Nephron progenitor cell (in vitro differentiated cells): ENCODE measurements at regions not wholly inside any gene's neighbourhood (a gene's known extent, or its start where the extent isn't known, plus 50 kb on each side); places are given as distances from the start of the nearest gene placed in this dataset.

Source experiments
- DNase-seq: peaks from one replicate; pipeline ENCODE4 v3.0.0; 2021
- H3K27ac Mint-ChIP-seq: 2 replicates; pipeline ENCODE4 v1.8.0; 2021; ENCODE audit warnings: mild to moderate bottlenecking, moderate library complexity, mixed read lengths
- H3K27me3 Mint-ChIP-seq: 2 replicates; pipeline ENCODE4 v1.8.0; 2021; ENCODE audit warnings: mild to moderate bottlenecking, low read depth, mixed read lengths; ENCODE audit not compliant: poor library complexity
- H3K36me3 Mint-ChIP-seq: 2 replicates; pipeline ENCODE4 v1.8.0; 2021; ENCODE audit warnings: low read depth, mixed read lengths
- H3K4me1 Mint-ChIP-seq: 2 replicates; pipeline ENCODE4 v1.8.0; 2021; ENCODE audit warnings: mixed read lengths
- H3K4me3 Mint-ChIP-seq: 2 replicates; pipeline ENCODE4 v1.8.0; 2021; ENCODE audit warnings: mild to moderate bottlenecking, moderate library complexity, mixed read lengths
- H3K9me3 Mint-ChIP-seq: 2 replicates; pipeline ENCODE4 v1.8.0; 2021; ENCODE audit warnings: mild to moderate bottlenecking, moderate library complexity, mixed read lengths
- CTCF ChIP-seq: fragments of 200-600 bp; sonication (generic); IDR thresholded peaks from 2 replicates; pipeline ENCODE4 v1.5.0; 2021; ENCODE audit warnings: antibody characterized with exemption

DNA sequence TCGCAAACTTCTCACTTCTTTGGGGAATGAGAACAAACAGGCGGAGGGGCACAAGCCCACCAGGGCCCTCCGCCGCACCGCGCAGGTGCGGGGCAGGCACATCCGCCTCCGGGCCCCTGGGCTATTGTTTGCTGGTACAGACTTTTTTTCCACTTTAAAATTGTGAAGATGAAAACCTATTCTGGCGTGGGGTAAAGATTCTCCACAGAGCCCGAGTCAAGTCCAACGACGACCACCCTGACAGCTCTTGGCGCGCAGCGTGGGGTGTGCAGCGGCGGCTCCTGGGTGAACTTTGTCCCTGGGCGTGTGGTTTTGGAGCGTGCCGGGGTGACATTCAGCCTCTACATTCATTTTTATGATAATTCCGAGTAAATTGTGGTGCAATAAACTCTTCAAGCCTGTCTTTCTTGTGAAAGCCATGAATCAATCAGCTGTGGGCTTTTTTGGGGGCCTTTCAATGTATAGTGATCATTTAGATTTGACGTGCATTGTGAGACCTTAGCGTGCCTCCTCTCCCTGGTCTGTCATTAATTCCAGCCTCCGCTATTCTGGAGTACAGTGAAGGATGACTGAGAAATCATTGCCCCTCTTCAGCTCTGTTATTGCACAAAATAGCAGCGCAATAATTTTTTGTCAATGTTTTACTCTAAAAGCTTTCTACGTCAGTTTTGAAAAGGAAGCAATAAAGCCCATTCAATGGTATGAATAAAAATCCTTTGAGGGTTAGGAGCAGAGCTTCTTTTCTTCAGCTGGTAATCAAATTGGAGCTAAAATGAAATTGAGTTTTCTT lies 90.0 kb downstream of the TEX29 start:
- H3K36me3 Mint-ChIP-seq, result no peaks in the 10 kb centered on the region
- no peaks in the 10 kb centered on the region for H3K9me3 Mint-ChIP-seq
- H3K4me1 Mint-ChIP-seq, result peaks cover 17% of the 10 kb centered on the region
- H3K27ac Mint-ChIP-seq, result no peak overlapping the region
- no peak overlapping the region for H3K4me3 Mint-ChIP-seq
- TF ChIP-seq CTCF, result no peak
- no peak for DNase-seq
- H3K27me3 Mint-ChIP-seq, result peaks cover 41% of the 10 kb centered on the region

DNA sequence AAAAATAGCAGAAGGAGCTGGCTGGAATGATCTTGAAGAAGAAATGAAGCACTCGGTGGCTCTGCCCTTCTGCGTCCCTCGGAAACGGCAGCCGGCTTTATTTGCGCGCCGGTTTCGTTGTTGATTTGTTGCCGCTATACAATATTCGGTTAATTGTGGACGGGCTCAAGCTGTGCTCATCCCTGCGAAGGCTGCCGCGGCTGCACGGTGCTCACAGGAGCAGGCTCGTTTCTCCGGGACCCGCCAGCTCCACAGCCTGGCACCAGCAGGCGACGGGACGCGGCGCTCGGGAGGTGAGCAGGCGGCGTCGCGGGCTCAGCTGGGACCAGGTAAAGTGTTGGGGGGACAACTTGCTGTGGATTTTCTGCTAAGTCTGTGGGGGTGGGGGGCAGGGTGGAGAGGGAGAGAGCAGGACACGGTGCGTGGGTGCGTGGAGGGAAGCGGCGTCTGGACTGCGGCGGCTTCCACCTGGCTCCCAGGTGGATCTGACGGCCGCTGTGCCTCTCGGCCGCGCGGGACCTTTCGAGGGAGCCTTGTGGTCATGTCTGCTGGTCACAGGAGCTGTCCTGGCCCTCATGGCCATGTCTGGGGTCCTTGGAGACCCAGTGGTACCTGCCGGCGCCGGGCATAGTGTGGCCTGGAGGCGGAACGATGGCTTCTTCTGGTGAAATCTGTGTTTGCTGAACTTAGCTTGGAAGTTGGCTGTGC lies 90.9 kb downstream of the TEX29 start:
- H3K4me3 Mint-ChIP-seq, result no peak overlapping the region
- H3K36me3 Mint-ChIP-seq, result no peaks in the 10 kb centered on the region
- no peaks in the 10 kb centered on the region for H3K9me3 Mint-ChIP-seq
- no peak for DNase-seq
- no peak for TF ChIP-seq CTCF
- peaks cover 17% of the 10 kb centered on the region for H3K4me1 Mint-ChIP-seq
- no peak overlapping the region for H3K27ac Mint-ChIP-seq
- peaks cover 34% of the 10 kb centered on the region for H3K27me3 Mint-ChIP-seq

GRCh38 chr13:111411919-111412650 lies 91.6 kb downstream of the TEX29 start:
- no peak for TF ChIP-seq CTCF
- Mint-ChIP-seq H3K9me3 (no peaks in the 10 kb centered on the region), H3K4me3 (no peak overlapping the region), H3K27me3 (peaks cover 32% of the 10 kb centered on the region), H3K36me3 (no peaks in the 10 kb centered on the region), H3K4me1 (peaks cover 17% of the 10 kb centered on the region), H3K27ac (no peak overlapping the region)
- no peak for DNase-seq

DNA sequence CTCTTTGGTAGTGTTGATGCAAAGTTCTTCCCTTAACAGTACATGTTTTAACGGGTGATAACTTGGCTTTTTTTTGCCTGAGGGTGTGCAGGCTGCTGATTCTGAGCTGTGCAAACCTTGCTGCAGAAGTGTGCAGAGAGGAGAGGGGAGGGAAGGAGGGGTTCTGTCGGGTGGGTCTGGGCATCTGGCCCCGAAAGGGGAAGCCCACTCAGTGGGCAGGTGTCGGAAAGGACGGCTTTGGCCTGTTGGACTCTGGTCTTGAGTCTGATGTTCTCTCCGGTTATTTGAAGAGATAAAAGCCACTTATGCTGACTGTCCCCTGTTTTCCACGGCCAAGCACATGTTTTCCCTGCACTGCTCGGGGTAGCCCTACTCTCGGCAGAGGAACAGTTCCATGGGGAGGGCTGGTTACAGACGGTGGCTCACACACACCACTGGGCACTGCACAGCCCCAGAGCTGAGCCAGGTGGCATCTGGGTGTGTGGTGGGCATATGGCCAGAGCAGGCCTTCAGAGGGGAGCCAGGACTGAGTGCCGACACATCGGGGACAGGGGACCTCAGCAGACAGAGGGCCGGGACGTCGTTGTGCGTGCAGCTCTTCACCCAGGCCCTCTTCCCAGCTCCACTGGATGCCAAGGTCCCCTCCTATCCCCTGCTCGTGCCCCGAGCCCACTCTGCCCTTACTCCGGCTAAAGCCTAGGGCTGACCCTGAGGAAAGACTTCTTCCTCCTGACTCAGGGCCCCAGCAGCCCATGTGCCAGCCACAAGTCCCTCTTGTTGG lies 93.2 kb downstream of the TEX29 start:
- Mint-ChIP-seq H3K27ac (no peak overlapping the region), H3K4me1 (peaks cover 17% of the 10 kb centered on the region), H3K36me3 (no peaks in the 10 kb centered on the region), H3K27me3 (peaks cover 31% of the 10 kb centered on the region), H3K4me3 (no peak overlapping the region), H3K9me3 (no peaks in the 10 kb centered on the region)
- no peak for TF ChIP-seq CTCF
- no peak for DNase-seq

GRCh38 chr13:111414341-111414740 lies 93.9 kb downstream of the TEX29 start:
- Mint-ChIP-seq H3K4me1 (peaks cover 15% of the 10 kb centered on the region), H3K9me3 (no peaks in the 10 kb centered on the region), H3K36me3 (no peaks in the 10 kb centered on the region), H3K4me3 (no peak overlapping the region), H3K27ac (no peak overlapping the region), H3K27me3 (peaks cover 29% of the 10 kb centered on the region)
- DNase-seq, result no peak
- no peak for TF ChIP-seq CTCF
